Retinal pigment epithelial cell (primary cell): ENCODE measurements at regions not wholly inside any gene's neighbourhood (a gene's known extent, or its start where the extent isn't known, plus 50 kb on each side); places are given as distances from the start of the nearest gene placed in this dataset.
"Not testable (repeated sequence)": the region's sequence is repeated elsewhere in the genome, so short reads cannot be mapped to it uniquely, and the experiment has no call there.

ENCODE experiments used
- DNase-seq: peaks from one replicate; pipeline ENCODE4 v3.0.0-alpha.2; 2010; ENCODE audit warnings: low read depth
- H3K4me3 ChIP-seq: 2 replicates; pipeline ENCODE4 v1.5.1; 2011; ENCODE audit warnings: mild to moderate bottlenecking, low read length, control low read depth, moderate library complexity
- TF ChIP-seq, protein P1 (sequence below): conservative IDR thresholded peaks from 2 replicates; pipeline ENCODE4 v1.5.1; 2011; ENCODE audit warnings: low read depth, low read length, control low read depth, inconsistent platforms

DNA sequence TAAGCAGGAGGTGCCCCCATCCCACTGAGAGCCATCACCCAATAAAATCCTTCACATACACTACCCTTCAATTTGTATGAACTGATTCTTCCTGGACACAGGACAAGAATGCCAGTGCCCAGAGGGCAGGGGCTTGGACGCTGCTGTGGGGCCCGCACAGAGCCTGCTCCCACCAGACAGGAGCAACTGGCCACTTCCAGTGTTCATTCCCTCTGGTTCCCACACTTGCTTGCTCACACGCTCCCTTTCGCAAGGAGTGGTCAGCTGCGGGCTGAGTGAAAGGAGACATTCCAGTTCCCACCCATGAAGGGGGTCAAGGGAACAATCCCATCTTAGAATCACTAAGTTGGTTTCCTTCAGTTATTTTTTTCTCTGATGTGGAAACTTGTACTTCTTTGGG, 314.5 kb upstream of the ACO1 start:
- no peak for DNase-seq
- TF ChIP-seq, protein P1, sequence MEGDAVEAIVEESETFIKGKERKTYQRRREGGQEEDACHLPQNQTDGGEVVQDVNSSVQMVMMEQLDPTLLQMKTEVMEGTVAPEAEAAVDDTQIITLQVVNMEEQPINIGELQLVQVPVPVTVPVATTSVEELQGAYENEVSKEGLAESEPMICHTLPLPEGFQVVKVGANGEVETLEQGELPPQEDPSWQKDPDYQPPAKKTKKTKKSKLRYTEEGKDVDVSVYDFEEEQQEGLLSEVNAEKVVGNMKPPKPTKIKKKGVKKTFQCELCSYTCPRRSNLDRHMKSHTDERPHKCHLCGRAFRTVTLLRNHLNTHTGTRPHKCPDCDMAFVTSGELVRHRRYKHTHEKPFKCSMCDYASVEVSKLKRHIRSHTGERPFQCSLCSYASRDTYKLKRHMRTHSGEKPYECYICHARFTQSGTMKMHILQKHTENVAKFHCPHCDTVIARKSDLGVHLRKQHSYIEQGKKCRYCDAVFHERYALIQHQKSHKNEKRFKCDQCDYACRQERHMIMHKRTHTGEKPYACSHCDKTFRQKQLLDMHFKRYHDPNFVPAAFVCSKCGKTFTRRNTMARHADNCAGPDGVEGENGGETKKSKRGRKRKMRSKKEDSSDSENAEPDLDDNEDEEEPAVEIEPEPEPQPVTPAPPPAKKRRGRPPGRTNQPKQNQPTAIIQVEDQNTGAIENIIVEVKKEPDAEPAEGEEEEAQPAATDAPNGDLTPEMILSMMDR, result no peak
- H3K4me3 ChIP-seq, result no peak overlapping the region

DNA sequence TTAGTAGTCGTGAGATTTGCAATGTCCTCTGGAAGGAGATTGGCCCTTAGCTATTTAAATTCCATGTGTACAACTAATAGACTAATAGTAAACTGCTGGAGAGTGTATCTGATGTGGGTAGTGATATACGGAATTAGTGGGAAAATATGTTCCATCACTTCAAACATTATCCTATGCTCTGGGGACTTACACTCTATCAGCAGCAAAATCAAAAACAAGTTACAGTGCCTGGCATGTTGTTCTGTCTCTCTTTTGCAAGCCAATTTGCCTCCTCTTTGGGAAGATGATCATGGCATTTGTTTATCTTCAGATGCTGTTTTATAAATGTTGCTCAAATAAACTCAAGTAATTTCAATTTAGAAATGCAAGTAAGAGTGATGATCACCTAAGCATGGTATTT, 311.9 kb upstream of the ACO1 start:
- H3K4me3 ChIP-seq, result no peak overlapping the region
- no peak for DNase-seq
- TF ChIP-seq, protein P1, result no peak

DNA sequence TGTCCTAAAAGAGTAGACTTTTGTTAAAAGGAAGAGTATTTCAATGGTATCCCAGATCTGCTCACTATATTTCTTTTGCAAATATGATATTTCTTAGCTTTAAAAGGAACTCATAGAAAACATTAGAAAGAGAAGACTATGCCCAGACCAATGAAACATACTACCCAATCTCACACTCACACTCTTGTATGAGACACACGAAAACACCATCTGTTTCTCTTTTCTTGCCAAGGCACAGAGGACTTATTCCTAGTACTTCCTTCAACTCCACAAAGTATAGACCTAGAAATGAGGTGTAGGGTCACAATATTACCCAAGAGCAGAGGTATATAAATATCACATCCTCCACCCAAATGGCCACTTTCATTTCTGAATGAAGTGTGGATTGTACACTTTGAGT, 292.4 kb upstream of the ACO1 start:
- no peak overlapping the region for H3K4me3 ChIP-seq
- TF ChIP-seq, protein P1, result no peak
- no peak for DNase-seq

DNA sequence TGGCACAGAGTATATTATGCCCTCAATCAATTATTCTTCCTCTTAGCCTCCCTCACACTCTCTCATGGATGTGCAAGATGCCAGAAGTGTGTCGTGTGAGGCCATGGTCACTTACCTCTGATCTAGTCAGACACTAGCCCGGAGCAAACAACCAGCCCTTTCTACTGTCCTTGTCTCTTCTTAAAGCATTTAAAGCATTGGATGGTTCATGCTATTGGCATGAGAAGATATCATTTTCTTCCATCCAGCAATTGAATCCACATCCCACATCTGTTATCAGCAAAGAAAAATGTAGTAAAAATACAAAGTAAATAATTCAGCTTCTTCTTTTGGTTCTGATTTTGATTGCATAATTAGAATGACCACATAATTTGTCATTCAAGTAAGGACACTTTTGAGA, 267.2 kb upstream of the ACO1 start:
- no peak overlapping the region for H3K4me3 ChIP-seq
- TF ChIP-seq, protein P1, result no peak
- DNase-seq, result no peak

DNA sequence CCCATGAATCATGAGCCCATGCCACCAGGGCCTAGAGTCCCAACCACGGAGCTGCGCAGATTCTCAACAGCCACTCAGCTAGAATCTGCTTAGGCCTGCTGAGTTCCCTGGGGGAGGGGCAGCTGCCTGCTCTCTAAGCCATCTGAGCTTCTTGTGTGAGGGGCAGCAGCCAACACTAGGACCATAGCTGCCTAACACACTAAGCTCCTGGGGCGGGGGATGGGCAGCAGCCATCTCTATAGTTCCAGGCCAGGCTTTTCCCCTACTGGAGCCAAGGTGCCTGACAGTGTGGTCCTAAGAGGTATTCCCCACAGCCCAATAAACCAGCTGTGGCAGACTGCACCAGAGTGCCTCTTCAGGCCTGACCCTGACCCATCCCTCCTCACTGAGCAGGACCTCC, 255.9 kb upstream of the ACO1 start:
- DNase-seq, result no peak
- TF ChIP-seq, protein P1, result no peak
- no peak overlapping the region for H3K4me3 ChIP-seq

DNA sequence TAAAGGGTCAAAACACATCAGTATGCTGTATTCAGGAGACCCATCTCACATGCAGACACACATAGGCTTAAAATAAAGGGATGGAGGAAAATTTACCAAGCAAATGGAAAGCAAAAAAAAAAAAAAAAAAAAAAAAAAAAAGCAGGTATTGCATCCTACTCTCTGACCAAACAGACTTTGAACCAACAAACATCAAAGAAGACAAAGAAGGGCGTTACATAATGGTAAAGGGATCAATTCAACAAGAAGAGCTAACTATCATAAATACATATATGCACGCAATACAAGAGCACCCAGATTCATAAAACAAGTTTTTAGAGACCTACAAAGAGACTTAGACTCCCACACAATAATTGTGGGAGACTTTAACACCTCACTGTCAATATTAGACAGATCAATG, 253.7 kb upstream of the ACO1 start:
- not testable (repeated sequence) for DNase-seq

DNA sequence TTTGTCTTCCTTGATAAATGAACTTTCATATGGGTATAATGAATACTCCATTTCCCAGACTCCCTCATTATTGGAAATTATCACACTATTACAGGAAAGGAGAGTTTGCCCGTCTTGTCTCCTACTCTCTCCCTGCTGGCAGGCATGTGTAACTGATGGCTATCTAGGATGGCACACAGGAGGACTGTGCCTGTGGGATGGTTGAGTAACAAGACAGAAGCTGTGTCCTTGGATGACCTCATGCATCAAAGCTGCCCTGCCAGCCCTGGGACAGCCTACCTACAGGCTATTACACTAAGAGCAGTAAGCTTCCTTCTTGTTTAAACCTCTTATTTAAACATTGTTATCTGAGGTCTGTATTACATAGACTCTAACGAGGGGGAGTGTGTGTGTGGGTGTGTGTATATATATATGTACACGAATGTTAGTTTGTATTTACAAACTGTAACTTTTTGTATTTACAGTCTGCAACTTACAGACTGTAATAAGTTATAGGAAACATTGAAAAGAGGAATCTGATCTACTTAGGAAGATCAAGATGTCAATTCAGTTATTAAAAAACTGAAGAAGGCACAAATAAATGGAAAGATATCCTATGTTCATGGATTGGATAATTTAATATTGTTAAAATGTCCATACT, 247.6 kb upstream of the ACO1 start:
- no peak overlapping the region for H3K4me3 ChIP-seq
- no peak for DNase-seq
- TF ChIP-seq, protein P1, result no peak

More for the DNA sequence above, 253.7 kb upstream of the ACO1 start:
- not testable (repeated sequence) for H3K4me3 ChIP-seq
